Activated effector memory CD4-positive, alpha-beta T cell treated with Interleukin-2 at 50 U/mL for 16 hours (primary cell): ENCODE measurements at regions not wholly inside any gene's neighbourhood (a gene's known extent, or its start where the extent isn't known, plus 50 kb on each side); places are given as distances from the start of the nearest gene placed in this dataset.

ENCODE experiments used
- DNase-seq: peaks from one replicate; pipeline ENCODE4 v3.0.0-alpha.2; 2020

DNA sequence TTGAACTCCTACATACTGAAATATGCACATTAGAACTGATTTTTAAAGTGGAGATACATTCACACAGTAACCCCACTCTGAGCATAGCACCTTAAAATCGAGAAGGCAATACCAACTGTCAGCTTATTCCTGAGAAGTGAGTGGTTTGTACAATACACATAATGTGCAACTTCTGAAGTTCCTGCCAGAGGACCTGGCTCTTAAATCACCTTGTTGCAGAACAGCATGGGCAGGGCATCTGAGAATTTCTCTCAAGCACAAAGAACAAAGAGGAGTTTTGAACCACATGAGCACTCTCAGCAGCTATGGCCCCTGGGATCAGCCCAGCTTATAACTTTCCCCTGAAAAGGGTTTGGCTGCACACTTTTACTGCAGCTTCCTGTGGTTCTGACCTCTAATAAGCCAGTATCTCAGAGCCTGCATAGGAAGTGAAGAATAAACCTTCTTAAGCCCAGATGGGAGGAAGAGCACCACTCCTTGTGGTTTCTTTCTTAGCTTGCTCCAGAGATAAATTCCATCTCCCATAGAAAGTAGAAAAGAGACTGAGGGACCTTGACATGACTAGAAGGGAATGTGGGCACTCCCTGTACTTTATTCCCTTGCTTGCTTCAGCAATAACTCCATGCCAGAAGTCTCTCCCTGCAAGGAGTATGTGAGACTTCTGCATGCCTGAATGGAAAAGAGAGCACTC is 862.3 kb downstream of the SUCLG1 start:
- no peak for DNase-seq

DNA sequence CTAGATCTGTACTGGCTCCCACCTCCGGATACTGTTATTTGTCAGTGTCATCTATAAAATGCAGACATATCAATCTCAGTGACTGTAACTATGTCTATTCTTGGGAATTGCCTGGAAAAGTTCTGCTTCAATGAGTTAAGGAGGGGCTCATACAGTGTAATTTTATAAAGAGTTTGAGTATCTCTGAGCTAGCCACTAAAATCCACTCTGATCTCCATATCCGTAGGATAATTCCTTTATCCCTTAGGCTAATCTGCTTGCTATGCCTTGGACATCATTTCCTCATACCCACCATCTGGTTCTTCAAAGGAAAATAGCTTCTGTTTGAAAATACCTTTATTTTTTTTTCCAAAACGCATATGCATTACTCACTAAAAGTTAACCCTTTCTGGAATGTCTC is 863.2 kb downstream of the SUCLG1 start:
- DNase-seq, result no peak

DNA sequence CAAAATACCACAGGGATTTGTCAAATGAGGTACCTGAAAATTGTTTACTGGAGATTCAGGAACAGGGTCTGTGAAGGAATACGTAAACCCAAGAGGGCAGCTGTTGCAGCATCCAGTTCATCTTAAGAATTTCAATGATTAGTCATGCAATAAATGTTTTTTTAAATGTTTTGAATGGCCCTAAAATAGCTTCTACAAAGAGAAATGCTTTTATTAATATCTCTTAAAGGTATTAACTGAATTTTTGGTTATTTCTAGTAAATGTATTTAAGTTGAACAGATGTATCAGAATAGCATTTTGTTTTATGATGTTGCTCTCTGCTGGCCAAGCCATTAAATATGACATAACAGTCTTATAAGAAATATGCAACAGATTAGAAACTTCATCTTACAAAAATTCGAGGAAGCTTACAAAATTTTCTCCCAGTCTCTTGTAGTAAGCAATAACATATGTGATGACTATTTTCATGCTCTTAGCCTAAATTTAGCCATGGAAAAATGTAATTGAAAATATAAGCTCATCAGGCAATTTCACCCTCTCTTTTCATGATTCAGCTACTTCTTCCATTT is 863.9 kb downstream of the SUCLG1 start:
- DNase-seq, result no peak

DNA sequence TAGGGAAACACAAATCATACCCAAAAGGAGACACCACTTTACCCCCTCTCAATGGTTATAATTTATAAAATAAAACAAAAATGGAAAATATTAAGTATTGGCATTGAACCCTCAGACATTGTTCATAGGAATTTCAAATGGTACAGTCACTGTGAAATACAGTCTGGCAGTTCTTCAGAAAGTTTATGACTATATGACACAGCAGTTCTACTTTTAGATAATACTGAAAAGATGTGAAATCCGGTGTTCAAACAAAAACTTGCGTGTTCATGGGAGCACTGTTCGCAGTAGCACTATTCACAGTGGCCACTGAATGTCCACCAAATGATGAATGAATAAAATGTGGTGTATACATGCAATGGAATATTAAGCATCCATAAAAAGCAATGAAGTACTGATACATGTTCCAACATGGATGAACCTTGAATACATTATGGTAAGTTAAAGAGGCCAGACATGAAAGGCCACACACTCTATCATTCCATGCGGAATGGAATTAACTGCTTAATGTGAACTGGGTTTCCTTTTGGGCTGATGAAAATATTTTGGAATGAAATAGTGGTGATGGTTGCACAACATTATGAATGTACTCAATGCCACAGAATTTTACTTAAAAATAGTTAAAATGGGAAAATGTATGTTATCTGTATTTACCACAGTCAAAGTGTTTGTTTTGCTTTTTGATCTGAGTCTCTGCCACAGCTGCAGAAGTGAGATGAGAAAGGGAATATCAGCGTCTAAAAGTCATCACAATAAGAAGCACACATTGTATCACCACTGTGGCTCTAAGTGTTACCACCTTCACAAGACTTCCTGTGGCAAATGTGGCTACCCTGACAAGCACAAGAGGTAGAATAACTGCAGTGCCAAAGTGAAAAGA is 864.6 kb downstream of the SUCLG1 start:
- DNase-seq, result no peak

DNA sequence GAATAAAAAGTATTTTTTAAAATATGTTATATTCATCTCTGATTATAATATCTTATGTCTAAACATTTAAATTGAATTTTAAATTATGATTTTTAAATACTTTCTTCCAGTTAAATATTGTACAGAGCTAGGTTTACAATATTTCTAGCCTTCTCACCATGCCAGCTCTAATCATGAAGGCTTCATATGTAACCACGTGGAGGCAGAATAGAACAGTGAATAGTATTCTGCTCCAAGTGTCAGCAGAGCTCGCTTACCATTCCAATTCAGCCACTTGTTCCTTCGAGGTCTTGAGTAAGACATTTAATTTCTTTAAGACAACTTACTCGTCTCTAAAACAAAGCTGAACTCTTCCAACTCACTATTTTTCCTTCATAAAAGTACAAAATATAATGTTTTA is 871.8 kb downstream of the SUCLG1 start:
- DNase-seq, result no peak

DNA sequence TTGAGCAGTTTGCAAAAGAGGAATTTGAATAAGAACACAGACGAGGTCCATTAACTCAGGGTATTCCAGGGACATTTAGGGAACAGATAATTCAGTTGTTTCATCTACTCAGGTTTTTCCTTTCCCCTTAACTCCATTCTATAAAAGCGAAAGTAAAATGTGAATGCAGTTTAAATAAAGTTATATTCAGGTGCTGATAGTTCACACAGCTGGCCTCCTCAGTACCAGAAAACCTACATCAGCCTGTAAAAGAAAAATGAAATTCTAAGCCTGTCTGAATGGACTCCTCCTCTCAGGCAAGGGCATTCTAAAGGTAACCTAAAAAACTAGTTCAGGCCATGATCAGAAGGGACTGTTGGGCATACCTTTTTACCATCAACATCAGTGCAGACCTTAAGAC is 873.8 kb downstream of the SUCLG1 start:
- DNase-seq, result no peak

DNA sequence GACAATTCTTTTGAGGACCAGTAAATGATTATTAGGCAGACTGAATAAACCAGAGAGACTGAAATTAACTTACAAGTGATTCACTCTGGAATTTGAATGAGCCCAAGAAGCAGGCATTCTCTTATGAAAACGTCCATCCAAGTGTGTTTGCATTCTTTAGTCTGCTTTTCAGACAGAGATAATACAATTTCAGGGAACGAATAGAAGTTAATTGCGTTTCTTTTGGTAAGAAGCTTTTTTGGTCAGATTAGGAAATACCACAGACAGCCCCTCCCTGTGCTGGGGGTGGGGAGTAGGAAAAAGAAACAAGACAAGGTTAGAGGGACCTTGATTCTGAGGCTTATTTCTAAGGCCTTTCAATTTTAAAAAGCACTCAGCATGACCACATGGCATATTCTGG is 874.4 kb downstream of the SUCLG1 start:
- DNase-seq, result no peak

DNA sequence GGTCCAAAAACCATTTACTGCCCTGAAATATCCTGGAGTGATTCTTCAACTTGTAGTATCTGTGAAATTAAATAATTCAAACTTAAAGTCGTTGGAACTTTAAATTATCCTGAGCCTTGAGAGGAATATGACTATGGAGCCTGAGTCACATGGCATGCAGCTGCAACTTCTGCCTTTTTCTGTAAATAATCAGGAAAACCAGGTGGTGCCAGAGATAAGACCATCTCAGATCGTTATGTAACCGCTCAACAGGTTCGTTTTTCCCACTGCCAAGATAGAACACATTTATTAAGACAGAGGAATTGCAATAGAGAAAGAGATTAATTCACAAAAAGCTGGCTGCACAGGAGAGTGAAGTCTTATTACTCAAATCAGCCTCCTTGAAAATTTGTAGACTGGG is 876.5 kb downstream of the SUCLG1 start:
- DNase-seq, result no peak

DNA sequence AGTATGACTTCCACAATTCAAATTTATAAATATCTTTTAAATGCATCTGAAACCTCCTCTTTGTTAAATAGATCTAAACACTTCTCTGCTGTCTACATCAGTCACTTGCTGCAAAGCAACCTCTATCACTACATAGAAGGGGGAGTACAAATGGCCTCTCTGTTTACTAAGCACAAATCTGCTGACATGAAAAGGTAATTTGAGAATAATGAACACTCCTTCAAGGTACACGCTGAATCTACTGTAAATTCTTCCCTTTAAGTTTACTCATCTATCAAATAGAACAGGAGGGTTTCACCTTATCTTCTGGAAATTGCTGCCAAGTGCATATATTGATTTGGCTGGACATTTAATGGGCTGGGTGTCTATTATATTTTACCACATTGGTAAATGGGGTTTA is 879.6 kb downstream of the SUCLG1 start:
- no peak for DNase-seq

DNA sequence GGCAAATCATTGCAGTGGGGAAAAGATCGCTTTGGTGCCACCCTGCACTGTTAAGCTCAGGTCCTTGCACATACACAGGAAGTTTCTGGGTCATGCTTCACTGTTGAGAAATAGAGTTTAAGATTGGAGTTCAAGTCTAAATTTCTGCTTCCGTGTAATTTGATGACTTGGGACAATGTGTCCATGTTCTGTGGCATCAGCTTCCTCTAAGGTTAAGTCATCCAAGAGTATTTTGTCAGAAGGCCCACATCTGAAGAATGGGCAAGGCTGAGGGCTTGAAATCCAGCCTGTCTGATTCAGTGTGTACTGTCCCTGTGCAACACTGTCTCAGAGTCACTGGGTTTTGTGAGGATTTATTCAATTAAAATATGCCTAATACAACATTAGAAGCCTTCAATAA is 880.7 kb downstream of the SUCLG1 start:
- DNase-seq, result no peak

DNA sequence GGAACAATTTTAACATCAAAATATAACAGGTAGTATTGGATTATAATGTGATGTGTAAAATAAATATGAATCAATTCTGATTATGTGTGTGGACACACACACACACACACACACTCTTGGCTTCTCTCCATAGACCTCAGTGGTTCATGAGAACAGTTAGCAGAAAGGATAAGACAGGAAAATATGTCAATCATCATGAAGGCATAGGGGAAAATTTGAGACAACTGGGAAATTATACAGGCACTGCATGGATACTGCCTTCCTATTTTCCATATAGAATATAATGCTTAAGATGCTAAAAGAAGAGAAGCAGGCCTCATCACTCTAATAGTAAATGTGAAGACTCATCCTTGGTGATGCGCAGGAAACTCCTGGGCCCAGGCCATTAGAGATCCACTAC is 884.5 kb downstream of the SUCLG1 start:
- DNase-seq, result no peak

DNA sequence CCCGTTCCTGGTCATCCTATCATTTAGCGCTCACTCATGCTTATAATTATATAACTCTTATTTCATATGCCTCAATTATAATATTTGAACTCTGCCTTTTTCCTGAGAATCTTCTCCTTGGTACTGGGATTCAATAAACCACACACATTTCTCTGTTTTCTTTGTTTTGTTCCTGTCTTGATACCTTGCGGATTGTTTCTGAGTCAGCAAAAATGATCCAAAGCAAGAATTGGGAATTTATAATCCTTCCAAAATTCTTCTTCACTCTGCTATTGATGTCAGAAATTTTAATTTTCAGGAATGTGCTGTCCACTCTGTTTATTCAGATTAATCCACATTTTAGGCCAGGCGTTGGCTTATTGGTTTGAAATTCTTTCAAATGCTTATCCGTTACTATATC is 886.0 kb downstream of the SUCLG1 start:
- DNase-seq, result no peak

DNA sequence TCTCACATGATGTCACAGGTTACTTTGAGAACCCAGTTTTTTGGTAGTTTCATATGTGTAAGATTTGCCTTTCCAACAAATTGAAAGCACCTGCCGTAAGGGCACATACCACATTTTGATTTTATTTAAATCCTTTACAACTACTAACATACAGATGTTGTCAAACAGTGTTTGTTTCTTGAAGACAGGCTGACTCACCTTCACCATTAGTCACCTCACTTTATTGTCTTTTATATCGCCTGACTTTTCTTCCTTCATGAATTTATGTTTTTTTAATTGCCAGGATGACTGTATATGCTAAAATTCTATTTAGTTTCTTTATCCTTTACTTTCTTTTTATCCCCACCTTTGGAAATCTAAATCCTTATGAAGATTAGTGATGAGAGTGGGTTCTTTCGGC is 886.7 kb downstream of the SUCLG1 start:
- DNase-seq, result no peak

DNA sequence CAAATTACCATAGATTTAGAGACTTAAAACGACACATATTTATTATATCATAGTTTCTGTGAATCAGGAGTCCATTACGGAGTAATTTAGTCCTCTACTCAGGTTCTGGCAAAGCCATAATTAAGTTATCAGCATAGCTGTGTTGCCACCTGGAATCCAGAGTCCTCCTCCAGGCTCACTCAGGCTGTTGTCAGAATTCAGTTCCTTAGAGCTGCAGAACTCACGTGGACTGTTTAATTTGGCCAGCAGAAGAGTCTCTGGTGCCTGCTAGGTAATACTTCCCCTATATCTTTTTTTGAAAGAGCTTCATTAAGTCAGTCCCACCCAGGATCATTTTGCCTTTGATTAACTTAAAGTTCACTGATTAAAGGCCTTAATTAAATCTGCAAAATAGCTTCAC is 891.5 kb downstream of the SUCLG1 start:
- no peak for DNase-seq

DNA sequence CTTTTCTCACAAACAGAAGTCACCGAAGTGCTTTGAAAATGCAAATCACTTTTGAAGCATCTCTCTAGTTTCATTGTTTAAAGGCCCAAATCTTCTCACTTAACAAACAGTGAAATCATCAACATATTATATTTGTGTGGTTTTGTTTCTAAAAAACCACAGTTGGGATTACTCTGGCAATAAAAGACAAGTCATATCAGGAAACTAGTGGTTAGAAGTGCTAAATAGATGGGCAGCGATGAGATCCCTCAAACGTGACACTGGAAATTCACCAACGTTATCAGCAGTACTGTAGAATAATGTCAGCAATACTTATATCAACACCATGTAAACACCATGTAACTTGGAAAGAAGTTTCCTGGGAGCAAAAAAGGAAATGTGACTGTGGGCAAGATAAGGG is 893.5 kb downstream of the SUCLG1 start:
- no peak for DNase-seq

DNA sequence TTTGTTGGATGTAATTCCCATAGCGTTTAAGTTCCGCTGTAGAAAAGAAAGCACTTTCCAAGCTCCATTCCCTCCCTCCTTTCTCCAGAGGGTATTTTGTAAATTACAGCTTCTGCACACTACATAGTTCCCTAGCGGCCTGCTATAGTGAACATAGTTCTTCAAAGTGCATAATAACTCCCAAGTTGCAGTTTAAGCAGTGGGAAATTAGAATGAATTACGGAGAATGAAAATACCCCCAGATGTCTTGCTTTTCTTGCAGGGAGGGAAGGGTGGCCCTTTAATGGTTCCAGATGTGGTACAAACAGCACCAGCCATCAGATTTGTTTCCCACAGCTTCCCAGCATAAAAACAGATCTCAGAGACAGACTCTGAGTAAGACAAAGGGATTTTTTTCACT is 893.9 kb downstream of the SUCLG1 start:
- no peak for DNase-seq

DNA sequence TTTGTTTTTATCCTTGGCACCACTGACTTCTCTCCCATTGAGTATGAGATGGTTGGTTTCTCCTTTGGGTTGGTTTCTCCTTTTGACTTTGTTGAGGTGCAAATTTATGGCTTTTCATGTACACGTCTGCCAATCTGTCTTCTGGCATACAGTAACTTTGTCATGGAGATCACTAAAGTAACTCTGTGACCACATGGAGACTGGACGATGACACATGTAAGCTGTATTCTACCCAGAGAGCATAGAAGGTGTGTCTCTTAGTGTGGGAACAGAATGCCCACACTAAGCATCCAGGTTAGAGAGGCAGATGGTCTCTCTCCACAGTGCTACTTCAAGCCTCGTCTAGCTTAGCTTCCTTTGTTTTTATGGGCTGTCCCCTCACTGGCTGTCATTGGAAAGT is 897.5 kb downstream of the SUCLG1 start:
- no peak for DNase-seq

DNA sequence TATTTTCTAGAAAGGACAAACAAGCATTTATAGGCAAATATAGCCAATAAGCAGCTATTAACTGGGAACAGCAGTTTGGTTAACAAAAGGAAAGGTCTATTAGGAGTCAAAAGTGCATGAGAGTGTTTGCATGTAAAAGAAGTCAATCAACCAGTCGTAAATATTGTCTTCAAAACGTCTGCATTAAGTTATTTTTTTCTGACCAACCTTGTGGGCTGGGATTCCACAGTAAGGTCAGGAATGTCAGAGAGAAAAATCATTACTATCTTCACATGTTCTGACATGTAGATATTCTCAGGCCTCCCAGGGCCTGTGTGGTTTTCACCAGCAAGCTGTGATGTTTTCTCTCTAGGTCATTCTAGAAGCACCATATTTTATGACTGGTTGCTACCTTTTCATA is 922.5 kb downstream of the SUCLG1 start:
- no peak for DNase-seq

DNA sequence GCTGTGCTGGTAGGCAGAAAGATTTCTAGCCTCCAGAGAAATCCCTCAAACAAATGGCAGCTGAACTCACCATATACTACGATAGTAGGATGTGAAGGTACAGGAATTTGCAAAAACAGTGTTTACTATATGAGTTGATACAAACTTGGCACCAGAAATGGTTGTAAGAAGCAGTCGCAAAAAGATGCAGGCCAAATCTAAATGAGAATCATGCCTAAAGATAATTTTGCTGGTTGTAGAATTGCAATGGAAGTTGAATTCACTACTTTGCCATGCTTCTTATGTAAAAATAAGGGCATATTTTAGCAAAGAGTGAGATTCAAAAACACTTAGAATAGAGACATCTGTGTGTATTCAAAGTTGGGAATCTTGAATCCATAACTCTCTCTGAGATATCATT is 924.7 kb downstream of the SUCLG1 start:
- no peak for DNase-seq

DNA sequence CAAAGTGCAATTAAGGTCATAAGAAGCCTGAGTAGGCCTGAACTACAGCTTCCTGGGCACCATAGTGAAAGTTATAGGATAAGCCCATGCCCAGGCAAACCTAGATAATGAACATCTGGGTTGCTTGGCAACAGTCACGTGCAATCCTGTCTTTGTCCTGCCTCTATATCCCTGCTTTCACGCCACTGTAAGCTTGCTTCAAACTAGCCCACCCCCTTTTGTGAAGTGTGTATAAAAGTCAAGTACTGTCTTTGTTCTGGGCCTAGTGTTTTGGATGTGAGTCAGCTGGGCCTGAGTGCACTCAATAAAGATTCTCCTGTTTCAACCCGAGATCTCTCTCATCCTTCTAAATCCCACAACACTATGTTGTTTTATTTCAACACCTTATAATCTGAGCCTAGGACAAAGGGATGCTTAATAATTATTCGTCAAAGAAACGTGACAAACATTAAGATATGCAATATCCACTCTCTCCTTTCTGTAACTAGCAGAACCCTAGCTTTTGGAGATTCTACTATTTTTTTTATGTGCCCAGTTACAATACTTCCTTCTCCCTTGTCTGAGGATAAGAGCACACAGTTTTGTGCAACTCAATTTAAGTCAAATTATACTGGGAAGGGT is 927.8 kb downstream of the SUCLG1 start:
- no peak for DNase-seq

DNA sequence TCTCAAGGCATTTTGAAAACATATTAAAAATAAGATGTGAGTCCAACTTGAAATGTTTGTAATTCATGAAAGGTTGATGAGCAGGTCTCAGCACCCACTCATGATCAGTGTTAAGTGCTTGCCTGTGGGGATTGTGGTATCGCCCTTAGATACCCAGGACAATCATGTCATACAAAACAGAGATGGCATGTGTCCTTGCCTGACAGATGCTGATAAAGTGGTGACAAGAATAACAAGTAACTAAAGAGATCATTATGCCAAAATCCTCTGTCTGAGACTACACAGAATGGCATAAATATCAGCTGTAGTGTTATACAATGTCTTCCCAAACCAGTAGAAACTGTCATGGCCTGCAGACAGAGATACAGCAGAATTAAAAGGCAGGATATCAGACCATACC is 930.3 kb downstream of the SUCLG1 start:
- DNase-seq, result no peak

DNA sequence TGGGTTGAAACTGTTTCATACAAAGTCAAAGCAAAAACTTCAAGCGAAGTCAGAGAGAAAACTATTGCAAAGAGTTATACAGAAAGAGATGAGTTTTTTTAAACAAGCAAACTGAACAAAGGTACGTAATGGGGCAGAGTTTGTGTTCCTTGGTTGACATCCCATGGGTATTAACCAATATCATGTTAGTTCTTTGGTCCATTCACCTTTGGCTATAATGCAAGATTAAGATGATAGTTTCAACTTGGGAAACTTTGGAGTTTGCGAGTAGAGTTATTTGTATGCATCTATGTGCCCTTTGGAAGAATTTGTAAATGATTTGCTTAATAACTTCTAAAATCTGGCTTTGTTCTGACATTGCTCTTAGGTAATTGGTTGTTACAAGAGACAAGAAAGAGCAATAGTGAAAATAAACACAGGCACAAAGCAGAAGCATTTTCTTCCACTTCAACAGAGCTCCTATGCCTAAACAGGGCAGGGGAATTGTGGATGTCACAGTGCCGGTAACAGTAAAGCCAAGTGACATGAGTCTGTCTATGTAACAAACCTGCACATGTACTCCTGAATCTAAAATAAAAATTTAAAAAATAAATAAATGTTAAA is 936.1 kb downstream of the SUCLG1 start:
- no peak for DNase-seq

DNA sequence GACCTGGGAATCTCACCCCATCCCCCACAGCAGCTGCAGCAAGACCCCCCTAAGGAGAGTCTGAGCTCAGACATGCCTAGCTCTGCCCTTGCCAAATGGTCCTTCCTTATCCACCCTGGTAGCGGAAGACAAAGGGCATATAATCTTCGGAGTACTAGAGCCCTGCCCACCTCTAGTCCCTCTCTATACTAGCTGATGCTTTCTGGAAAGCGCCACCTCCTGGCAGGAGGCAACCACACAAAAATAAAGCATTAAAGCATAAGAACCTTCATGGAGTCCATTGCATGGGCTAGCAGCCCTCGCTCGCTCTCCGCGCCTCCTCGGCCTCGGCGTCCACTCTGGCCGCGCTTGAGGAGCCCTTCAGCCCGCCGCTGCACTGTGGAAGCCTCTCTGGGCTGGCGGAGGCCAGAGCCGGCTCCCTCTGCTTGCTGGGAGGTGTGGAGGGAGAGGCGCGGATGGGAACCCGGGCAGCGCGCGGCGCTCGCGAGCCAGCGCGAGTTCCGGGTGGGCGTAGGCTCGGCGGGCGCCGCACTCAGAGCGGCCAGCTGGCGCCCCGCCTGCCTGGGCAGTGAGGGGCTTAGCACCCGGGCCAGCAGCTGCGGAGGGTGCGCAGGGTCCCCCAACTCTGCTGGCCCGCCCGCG is 941.2 kb downstream of the SUCLG1 start:
- DNase-seq, result no peak
